ENCODE measurements at regions not wholly inside any gene's neighbourhood (a gene's known extent, or its start where the extent isn't known, plus 50 kb on each side); places are given as distances from the start of the nearest gene placed in this dataset.

DNA sequence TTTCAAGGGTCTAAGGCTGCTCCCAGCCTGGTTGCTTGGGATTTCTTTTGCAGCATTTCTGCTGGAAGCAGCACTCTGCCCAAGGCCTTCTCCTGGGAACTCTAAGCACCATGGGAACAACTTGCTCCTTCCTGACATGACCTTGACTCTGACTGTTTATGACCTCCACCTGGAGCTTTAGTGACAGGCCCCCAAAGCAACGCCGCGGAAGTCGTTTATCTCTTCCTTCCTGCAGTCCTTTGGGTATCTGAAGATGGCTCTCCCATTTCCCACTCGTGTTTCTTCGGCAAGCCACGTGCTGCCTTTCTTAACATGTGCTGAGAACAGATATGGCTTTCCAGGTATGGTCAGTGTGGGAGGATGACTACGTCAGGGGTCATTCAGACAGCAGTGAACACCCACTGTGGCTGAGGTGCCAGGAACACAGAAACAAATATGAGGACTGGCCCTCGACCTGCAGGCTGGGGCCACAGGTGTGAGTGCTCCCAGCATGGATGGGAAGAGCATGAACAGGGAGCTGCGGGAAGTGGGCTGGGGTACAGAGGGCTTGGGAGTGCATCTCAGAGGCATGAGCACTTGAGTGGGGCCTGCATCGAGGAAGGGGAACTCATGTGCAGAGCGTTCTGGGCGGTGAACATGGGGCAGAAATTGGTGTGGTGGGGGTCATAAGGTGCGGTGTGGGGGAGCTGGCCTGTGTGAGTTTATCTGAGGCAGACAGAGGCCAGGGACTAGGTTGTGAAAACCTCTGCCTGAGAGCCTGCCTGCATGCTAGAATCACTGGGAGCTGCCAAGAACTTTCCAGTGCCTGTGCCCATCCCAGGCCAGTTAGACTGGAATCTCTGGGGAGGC, 140.5 kb downstream of the TSN start:
- no peak for FAIRE-seq
- no peak for DNase-seq (ENCODE audit: insufficient read length, low spot score)

GRCh38 chr2:121897335-121897970, 142.0 kb downstream of the TSN start:
- FAIRE-seq (no peak), DNase-seq (ENCODE audit: insufficient read length, low spot score) (peak; percentile 40)

DNA sequence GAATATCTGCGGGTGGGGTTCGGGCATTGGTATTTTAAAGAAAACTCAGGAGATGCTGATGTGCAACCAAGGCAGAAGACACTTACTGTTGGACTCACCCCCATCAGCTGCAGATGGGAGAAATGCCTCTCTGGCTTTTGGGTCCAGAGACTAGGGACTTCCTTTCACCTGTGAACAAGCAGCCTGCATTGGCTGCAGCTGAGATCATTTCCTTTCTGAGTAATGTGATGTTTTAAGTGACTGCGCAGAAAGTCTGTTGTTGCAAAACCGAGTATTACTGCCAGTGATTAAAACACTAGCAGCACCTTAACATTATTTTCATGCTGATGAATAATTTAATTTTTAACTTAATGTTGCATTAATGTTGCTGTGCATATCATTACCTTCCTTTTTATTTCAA, 143.0 kb downstream of the TSN start:
- DNase-seq (ENCODE audit: insufficient read length, low spot score) (no peak), FAIRE-seq (no peak)

GRCh38 chr2:121900391-121900790, 144.9 kb downstream of the TSN start:
- DNase-seq (ENCODE audit: insufficient read length, low spot score) (no peak), FAIRE-seq (no peak)

DNA sequence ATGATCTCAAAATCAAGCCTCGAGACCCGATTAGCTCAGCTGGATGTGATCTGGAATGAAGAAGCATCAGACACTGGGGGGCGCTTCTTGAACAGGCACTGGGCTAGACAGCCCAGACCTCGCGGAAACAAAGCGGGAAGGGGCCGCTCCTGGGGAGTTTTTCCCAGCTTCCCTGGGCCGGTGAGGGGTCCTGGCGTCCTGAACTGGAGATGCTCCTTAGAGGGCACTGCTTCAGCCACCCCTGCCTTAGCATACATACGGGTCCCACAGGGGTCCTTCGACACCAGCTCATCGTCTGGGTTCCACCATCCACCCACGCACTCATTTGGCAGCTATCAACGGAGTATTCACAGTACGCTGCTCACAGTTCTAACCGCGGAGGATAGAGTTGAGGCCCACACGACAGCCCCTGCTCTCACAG, 146.7 kb downstream of the TSN start:
- DNase-seq (ENCODE audit: insufficient read length, low spot score) (no peak), FAIRE-seq (no peak)

GRCh38 chr2:121902616-121903015, 147.2 kb downstream of the TSN start:
- no peak for FAIRE-seq
- no peak for DNase-seq (ENCODE audit: insufficient read length, low spot score)

GRCh38 chr2:121903037-121903689, 147.7 kb downstream of the TSN start:
- DNase-seq (ENCODE audit: insufficient read length, low spot score), result no peak
- FAIRE-seq, result no peak

DNA sequence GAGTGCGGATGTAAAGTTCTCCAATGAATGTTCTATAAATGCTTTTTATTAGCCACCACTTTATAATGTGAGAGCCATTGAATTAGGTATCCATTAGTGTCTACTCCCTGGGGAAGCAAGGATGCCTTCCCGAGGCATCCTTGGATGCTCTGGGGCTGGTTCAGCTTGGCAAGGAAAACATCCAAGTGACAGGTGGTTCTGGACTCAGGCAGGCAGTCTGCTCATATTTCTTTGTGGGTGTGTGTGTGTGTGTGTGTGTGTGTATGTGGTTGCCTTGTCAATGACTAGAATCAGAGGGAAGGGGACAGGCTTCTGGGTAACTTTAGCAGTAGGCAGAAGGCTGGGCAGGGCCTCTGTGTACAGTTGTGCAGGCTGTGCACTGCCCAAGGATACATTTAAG, 149.2 kb downstream of the TSN start:
- FAIRE-seq (no peak), DNase-seq (ENCODE audit: insufficient read length, low spot score) (no peak)

DNA sequence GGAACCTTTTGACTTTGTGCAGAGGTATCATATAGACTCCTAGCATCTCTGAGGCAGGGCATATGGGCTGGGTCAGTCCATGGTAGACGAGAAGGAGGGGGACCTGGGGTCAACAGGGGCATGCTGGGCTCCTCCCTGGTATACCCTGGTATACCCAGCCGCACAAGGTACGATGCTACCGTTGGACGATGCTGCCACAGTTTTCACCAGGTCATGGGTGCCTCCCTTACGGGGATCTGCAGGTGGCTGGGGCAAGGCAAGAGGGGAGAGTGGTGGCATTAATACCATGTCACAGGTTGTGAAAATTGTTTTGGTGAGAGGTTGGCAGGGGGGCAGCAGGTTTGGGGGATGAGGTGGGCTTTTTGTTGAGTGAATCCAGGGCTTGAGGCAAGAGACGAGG, 149.8 kb downstream of the TSN start:
- DNase-seq (ENCODE audit: insufficient read length, low spot score) (no peak), FAIRE-seq (no peak)

DNA sequence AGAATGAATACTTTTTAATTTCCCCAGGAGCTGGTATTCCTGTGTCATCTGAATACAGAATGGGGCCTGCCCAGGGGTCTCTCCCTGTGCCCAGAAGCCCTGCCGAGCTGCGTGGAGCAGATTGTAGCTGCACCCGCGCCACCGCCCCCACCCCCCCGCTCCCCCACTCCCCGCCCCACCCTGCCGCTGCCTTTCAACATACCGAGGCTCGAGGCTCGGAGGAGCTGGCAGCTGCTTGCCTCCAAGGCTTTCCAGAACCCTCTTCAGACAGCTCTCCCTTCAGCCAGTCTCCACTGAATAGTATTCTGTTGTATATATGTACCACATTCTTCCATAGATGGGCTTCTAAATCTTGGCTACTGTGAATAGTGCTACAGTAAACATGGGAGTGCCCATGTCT, 150.7 kb downstream of the TSN start:
- DNase-seq (ENCODE audit: insufficient read length, low spot score), result no peak
- no peak for FAIRE-seq

DNA sequence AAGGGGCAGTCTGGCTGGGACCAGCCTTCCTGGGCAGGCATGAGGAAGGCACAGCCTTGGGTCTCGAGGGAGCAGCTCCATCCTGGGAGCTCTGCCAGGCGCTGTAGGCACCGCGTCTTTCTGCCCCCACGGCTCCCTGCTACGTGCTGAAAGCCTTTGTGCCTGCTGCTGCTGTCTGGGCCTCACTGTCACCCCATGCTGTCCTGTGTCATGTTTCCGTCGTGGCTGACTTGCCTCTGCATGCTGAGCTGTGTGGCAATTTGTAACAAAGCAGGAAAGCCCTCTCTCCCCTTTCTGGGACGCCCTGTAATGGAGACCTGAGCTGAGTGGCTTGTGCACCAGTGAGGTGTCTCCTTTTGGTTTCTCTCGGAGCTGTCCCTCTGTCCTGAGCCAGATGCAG, 152.5 kb downstream of the TSN start:
- FAIRE-seq (no peak), DNase-seq (ENCODE audit: insufficient read length, low spot score) (no peak)

DNA sequence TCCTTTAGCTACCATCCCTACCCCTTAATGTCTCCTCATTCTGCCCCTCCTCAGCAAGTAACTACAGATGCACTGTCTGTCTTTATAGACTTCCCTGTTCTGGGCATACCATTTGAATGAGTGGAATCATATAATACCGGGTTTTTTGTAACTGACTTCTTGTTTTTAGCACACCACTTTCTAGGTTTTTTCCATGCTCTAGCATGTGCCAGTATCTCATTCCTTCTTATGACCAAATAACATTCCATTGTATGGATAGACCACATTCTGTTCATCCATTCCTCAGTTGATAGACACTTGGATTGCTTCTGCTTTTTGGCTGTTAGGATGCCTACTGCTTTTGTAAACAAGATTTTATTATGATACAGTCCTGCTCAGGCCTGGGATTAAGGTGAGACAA, 154.7 kb downstream of the TSN start:
- DNase-seq (ENCODE audit: insufficient read length, low spot score), result no peak
- no peak for FAIRE-seq

DNA sequence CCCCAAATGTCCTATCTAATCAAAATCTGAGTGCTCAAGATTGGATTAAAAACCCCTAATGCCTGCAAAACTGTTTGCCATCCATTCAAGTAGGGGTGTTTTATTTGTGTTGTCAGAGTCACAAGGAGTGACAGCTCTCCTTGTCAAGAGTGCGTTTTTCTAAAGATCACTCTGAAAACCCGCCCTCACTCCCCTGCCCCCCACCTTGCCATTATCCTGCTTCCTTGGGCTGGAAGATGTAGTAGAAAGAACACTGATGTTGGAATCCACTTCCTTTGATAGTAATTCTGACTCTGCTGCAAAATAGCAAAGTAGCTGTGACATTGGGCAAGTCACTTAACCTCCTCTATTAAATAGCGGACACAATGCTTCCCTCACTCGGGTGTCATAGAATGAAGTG, 155.6 kb downstream of the TSN start:
- FAIRE-seq (no peak), DNase-seq (ENCODE audit: insufficient read length, low spot score) (no peak)

- DNase-seq (ENCODE audit: insufficient read length, low spot score), result no peak
- no peak for FAIRE-seq
These were observed 161.7 kb downstream of the TSN start for GRCh38 chr2:121917143-121917542.

DNA sequence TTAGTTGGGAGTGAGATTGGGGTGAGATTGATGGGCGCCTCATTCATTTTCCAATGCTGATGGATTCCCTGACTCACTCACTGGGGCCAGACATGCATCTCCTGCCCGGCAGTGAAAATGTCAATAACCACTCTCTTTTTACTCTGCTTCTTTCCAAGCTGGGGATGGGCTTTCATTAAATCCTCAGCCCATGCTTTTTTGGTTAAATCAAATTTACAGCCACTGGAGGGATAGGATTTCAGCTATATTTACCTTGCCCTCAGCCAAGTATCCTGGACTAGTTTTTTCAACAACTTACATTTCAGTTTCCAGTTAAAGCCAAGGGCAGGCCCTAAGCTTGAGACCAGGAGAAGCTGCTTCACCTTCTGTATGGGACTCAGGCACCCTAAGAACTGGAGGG, 162.8 kb downstream of the TSN start:
- no peak for FAIRE-seq
- no peak for DNase-seq (ENCODE audit: insufficient read length, low spot score)

- no peak for FAIRE-seq
- DNase-seq (ENCODE audit: insufficient read length, low spot score), result no peak
These were observed 164.4 kb downstream of the TSN start for GRCh38 chr2:121919803-121920202.

DNA sequence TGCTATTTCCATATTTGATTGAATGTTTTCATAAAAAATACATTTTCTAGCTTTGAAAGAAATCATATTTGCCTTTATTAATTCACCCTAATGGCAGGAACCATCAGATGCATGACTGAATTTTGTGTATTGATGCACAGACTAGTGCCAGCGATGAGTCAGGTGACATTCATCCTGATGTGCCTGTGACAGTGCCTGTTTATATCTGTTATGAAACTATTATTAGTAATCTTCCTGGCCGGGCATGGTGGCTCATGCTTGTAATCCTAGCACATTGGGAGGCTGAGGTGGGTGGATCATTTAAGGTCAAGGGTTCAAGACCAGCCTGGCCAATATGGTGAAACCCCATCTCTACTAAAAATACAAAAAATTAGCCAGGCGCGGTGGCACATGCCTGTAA, 170.0 kb downstream of the TSN start:
- FAIRE-seq (no peak), DNase-seq (ENCODE audit: insufficient read length, low spot score) (no peak)

- FAIRE-seq, result no peak
- no peak for DNase-seq (ENCODE audit: insufficient read length, low spot score)
These were observed 187.8 kb downstream of the TSN start for GRCh38 chr2:121943285-121943684.

DNA sequence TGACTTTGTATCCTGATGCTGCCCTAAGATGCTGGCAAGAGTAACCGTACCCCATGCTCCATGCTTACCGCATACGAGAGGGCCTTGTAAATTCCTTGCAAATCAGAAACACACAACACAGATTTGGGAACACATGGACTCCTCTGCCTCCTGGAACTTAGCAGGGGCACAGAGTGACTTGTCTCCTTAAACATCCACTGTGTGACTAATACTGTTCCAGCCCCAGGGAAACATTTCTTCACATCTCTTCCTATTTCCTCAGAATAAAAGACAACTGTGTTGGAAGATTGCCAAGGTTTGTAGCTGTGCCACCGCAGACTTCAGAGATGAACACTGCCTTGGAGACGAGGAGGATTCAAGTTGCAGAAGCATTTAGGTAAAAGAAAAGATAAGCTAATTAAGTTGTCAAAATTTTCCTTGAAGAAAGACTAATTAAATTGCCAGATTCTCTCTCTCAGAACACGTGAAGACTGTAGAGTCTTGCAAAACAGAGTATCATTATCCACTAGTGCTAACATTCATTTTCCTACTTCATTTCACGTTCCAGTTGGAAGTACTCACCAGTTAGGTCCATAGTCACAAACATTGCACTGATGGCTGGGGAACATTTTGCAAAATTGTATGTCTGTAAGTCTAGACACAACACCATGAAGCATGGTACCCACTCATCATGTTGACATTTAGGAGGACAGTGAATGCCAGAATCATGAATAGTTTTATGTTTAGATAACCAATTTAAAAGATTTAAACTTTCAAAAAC, 188.8 kb downstream of the TSN start:
- DNase-seq (ENCODE audit: insufficient read length, low spot score) (peak; percentile 25), FAIRE-seq (no peak)

- FAIRE-seq (no peak), DNase-seq (ENCODE audit: insufficient read length, low spot score) (no peak)
These were observed 192.2 kb downstream of the TSN start for GRCh38 chr2:121947674-121948073.

- FAIRE-seq (no peak), DNase-seq (ENCODE audit: insufficient read length, low spot score) (no peak)
These were observed 193.8 kb downstream of the TSN start for GRCh38 chr2:121949271-121949670.
